DLD1 (cell line): ENCODE measurements at regions not wholly inside any gene's neighbourhood (a gene's known extent, or its start where the extent isn't known, plus 50 kb on each side); places are given as distances from the start of the nearest gene placed in this dataset.
"Not testable (repeated sequence)": the region's sequence is repeated elsewhere in the genome, so short reads cannot be mapped to it uniquely, and the experiment has no call there.

Experiments used
- in situ Hi-C: cut with HindIII; loops from 2 replicates; pipeline ENCODE4 v1.10.0; 2017; ENCODE audit warnings: low sequenced_read_pairs

DNA sequence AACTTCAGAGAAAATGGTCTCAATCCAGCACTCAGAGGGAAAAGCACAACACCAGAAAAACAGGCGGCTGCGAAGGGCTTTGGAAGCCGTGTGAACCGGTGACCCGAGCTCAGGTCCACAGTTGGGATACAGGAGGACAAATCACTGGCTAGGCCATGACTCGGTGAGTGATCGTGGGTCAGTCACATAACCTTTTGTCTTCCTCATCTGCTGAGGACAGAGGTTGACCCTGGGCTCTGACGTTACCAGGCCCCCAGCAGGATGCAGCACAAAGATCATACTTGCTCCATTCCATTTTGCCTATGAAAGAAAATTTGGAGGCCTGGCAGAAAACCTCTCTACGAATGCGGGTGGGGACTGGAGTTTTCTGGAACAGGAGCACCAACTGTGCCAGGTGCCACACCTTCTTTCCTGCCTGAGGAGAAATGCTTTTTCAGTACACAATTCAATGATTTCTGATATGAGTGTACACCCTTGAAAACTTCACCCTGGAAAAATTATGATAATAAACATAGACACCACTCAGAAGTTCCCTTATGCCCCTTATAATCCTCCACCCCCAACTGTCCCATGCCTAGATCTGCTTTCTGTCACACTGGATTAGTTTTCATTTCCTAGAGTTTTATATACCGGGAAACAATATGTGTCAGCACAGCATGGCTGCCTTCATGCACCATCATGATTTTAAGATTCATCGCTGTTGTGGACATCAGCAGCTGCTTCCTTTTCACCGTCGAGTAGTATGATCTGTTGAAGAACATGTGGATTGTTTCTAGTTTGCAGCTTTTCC, 85.3 kb upstream of the RALGAPA2 start:
- in situ Hi-C loops = no loop called here

- in situ Hi-C loops = no loop called here
These were observed 84.5 kb upstream of the RALGAPA2 start for GRCh38 chr20:20796766-20797440.

DNA sequence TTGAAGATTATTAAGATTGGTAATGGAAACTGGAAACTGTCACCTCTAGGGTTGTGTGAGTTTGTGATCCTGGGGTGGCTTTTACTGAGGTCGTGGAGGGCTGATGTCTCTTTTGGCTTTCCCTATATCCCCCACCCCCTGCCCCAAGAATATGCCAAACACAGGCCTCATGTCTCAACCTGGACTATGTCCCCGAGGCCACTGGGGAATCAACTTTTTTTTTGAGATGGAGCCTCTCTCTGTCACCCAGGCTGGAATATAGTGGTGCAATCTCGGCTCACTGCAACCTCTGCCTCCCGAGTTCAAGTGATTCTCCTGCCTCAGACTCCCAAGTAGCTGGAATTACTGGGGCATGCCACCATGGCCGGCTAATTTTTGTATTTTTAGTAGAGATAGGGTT, 83.3 kb upstream of the RALGAPA2 start:
- in situ Hi-C loops = no loop called here

DNA sequence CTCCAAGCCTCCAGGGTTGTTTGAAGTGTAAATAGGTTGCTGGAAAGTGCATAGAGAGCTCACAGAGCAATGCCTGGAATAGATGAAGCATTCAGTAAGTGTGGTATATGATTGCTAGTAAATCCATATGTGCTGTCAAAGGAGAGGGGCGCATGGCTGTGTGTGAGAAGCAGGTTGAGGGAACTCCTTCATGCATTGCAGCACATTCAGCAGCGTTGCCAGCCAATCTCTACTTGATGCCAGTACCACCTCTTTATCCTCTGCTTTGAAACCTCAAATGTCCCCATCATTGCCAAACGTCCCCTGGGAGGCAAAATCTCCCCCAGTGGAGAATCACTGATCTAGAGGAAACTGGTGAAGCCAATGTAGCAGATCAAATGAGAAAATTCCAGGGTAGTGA, 82.7 kb upstream of the RALGAPA2 start:
- in situ Hi-C loops = no loop called here

GRCh38 chr20:20793591-20793990, 81.1 kb upstream of the RALGAPA2 start:
- in situ Hi-C loops = no loop called here

GRCh38 chr20:20791664-20792568, 79.5 kb upstream of the RALGAPA2 start:
- in situ Hi-C loops = no loop called here

GRCh38 chr20:20788308-20788707, 75.9 kb upstream of the RALGAPA2 start:
- in situ Hi-C loops = no loop called here

GRCh38 chr20:20786428-20786827, 74.0 kb upstream of the RALGAPA2 start:
- in situ Hi-C loops = no loop called here

GRCh38 chr20:20785226-20785625, 72.8 kb upstream of the RALGAPA2 start:
- in situ Hi-C loops = no loop called here

GRCh38 chr20:20784450-20784849, 72.0 kb upstream of the RALGAPA2 start:
- in situ Hi-C loops = not testable (repeated sequence)

DNA sequence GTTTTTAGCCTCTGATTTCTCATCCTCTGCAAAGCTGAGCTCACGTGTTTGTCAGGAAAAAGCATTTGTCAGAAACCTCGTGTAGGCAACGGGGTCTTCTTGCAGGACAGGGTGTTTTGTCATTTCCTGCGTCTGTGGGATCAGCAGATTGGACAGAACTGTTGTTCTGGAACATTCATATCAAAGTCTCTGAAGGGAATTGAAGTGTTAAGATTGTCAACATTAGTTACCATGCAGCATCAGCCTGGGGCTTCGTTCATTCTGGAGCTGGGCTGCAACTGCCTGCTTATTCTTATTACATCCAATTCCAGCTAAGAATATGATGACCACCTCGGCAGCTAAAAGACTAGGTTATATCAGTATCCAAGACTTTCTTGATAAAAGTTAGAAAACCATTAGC, 71.0 kb upstream of the RALGAPA2 start:
- in situ Hi-C loops = no loop called here

DNA sequence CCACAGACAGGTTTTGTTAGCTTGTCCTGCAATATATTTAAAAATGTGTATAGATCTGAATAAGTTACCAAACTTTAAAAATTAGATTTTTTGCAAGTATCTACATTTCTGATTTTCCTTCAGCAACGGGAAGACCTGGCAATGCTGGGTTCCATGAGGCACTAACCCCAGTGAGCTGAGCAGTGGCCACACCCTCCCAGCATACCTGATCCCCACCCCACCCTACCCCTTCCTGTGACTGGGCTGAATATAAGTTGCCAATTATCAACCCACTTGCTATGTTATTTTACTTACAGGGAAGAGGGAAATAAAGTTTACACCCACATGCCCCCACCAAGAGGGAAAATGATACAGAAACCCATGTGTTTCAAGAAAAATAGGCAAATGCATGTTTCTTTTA, 70.3 kb upstream of the RALGAPA2 start:
- in situ Hi-C loops = no loop called here

GRCh38 chr20:20782231-20782630, 69.8 kb upstream of the RALGAPA2 start:
- in situ Hi-C loops = no loop called here

- in situ Hi-C loops = no loop called here
These were observed 68.6 kb upstream of the RALGAPA2 start for GRCh38 chr20:20781029-20781428.

DNA sequence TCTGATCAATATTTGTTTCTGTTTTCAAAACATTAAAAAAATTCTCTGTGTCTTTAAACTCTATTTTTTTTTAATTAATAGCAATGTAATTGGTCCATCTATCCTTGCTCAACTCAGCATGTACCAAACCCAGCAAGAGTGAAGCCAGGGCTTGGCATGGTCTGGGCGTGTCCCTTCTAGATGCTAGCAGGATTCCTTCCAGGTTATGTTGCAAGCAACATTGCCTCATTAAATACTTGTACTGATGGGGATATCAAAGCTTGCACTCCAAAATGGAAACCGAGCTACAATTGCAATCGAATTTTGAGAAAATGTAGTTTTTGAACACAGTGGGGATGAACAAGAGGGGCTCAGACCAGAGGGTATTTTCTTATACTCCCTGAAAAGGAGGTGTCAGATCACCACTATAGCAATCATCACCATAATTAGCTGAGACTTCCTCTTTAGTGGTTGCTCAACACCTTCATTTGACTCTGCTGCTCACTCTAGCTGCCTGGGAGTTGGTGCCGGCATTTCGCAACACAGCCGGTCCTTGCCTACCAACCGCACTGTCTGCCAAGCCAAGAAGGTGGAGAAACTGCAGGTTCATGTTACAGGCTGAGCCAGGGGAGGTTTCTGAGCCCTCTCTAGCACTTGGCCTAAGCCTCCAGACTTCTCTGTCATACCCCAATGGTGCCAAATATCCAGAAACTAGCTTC, 67.8 kb upstream of the RALGAPA2 start:
- in situ Hi-C loops = no loop called here

GRCh38 chr20:20778676-20779075, 66.2 kb upstream of the RALGAPA2 start:
- in situ Hi-C loops = no loop called here

DNA sequence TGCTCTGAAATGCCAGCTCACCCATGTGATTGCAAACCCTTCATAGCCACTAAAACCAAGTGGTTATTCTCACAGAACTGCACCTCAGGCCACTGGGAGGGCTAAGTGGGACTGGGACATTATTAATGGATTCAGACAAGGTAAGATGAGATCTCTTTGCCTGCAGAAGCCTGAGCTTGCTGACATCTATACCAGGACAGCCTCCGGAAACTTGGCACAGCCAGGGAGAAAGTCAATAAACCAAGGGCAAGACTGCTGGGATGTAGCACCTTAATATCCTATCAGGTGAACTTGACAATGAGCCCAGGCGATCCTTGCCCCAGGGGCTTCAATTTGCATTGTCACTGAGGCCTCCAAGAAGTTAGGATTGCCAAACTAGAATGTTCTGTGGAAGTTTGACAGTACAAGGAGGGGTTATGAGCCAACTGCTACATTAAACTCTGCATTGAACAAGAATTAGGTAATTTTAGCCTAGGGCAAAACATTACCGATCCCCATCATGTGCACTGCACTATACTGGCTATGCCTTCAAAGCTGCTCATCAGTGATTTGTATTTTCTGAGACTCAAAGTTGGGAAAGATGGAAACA, 60.1 kb upstream of the RALGAPA2 start:
- in situ Hi-C loops = no loop called here

GRCh38 chr20:20768202-20768815, 55.9 kb upstream of the RALGAPA2 start:
- in situ Hi-C loops = no loop called here

GRCh38 chr20:20765696-20766365, 53.4 kb upstream of the RALGAPA2 start:
- in situ Hi-C loops = no loop called here

DNA sequence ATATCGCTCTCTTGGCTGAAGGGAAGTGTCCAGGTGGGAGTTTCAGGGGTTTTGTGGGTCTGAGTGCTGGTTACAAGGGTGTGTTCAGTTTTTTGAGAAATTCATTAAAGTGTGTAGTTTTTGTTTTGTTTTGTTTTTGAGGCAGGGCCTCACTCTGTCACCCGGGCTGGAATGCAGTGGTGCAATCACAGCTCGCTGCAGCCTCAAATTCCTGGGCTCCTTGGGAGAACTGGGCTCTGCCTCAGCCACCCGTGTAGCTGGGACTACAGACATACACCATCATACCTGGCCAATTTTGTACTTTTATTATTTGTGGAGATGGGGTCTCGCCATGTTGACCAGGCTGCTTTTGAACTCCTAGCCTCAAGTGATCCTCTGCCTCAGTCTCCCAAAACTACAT, 51.2 kb upstream of the RALGAPA2 start:
- in situ Hi-C loops = no loop called here
